ENCODE measurements at regions not wholly inside any gene's neighbourhood (a gene's known extent, or its start where the extent isn't known, plus 50 kb on each side); places are given as distances from the start of the nearest gene placed in this dataset.

DNA sequence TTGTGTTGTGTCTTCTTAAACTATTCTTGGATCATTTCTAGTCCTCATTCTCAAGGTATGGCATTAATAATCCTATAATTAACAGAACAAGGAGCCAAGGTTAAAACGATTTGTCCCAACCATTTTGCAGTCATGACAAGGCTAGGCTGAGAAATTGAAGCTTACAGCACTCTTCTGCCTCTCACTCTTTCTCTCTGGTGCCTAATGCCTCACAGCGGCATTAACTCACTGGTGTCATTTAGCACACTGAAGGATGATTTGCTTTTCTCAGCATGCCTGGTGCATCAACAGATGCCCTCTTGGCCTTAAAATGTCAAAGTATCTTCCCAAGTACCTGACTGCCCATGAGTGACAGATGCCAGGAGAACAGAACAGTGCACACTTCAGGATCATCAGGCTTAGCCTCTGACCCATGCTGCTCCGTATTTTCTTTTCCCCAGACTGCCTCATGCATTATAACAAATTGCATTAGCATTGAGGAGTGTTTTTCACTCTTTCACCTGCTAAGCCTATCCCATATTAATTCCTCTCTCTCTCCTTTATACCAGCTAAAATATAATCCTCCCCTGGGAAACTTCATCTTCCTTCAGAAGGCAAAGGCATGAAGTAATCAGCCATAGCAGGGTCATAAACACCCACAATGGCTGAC lies 61.1 kb upstream of the SV2C start:
- TF ChIP-seq EGR1 (IDR thresholded peaks at IDR 0.05) (no peak), TAF1 (IDR thresholded peaks at IDR 0.05; ENCODE audit: low read depth) (no peak), TEAD4 (IDR thresholded peaks at IDR 0.05) (no peak)

DNA sequence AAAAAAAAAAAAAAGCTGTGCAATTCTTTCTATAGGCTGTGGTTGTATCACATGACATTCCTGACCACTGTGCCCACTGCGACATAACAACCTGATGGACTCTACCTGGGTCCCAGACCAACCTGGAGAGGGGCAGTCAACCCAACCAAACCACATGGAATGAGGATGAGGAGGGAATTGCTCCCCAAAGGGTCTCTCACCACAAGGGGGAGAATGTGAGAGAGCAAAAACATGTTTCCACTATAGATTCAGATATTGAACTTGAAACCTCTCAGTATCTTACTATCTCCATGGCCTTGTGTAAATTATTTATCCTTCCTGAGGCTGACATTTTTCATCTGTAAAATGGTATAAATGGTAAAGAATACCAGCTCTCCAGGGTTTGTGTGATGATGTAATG lies 66.9 kb upstream of the SV2C start:
- no peak for TF ChIP-seq NFIC (IDR thresholded peaks at IDR 0.05)

- TF ChIP-seq, protein P1, sequence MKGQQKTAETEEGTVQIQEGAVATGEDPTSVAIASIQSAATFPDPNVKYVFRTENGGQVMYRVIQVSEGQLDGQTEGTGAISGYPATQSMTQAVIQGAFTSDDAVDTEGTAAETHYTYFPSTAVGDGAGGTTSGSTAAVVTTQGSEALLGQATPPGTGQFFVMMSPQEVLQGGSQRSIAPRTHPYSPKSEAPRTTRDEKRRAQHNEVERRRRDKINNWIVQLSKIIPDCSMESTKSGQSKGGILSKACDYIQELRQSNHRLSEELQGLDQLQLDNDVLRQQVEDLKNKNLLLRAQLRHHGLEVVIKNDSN (IDR thresholded peaks at IDR 0.05) = no peak
- TF ChIP-seq EP300 (IDR thresholded peaks at IDR 0.05; ENCODE audit: borderline replicate concordance) = no peak
- TF ChIP-seq CREB1 (IDR thresholded peaks at IDR 0.05; ENCODE audit: low read depth) = no peak
- no peak for TF ChIP-seq NFIC (IDR thresholded peaks at IDR 0.05)
- no peak for TF ChIP-seq TEAD4 (IDR thresholded peaks at IDR 0.05)
- no peak for TF ChIP-seq ZBTB7A (IDR thresholded peaks at IDR 0.05; ENCODE audit: low read depth)
- no peak for TF ChIP-seq YY1 (IDR thresholded peaks at IDR 0.05; ENCODE audit: low read depth)
- no peak for TF ChIP-seq CEBPB (IDR thresholded peaks at IDR 0.05)
- TF ChIP-seq RAD21 (IDR thresholded peaks at IDR 0.05; ENCODE audit: low read depth) = no peak
- TF ChIP-seq FOXM1 (IDR thresholded peaks at IDR 0.05; ENCODE audit: borderline replicate concordance, low read depth) = no peak
- no peak for TF ChIP-seq TAF1 (IDR thresholded peaks at IDR 0.05; ENCODE audit: low read depth)
- no peak for TF ChIP-seq TCF12 (IDR thresholded peaks at IDR 0.05; ENCODE audit: low read depth)
- TF ChIP-seq MAX (IDR thresholded peaks at IDR 0.05) = no peak
- no peak for TF ChIP-seq EGR1 (IDR thresholded peaks at IDR 0.05)
- TF ChIP-seq REST (IDR thresholded peaks at IDR 0.05; ENCODE audit: low read depth) = no peak
These were observed 69.2 kb upstream of the SV2C start for GRCh38 chr5:76014005-76014404.

GRCh38 chr5:76007904-76008303 lies 75.3 kb upstream of the SV2C start:
- TF ChIP-seq TEAD4 (IDR thresholded peaks at IDR 0.05) = no peak
- TF ChIP-seq CEBPB (IDR thresholded peaks at IDR 0.05) = no peak
- TF ChIP-seq RAD21 (IDR thresholded peaks at IDR 0.05; ENCODE audit: low read depth) = no peak
- TF ChIP-seq, protein P1 (IDR thresholded peaks at IDR 0.05) = no peak
- no peak for TF ChIP-seq REST (IDR thresholded peaks at IDR 0.05; ENCODE audit: low read depth)

- TF ChIP-seq CEBPB (IDR thresholded peaks at IDR 0.05) (no peak), TCF12 (IDR thresholded peaks at IDR 0.05; ENCODE audit: low read depth) (no peak), EP300 (IDR thresholded peaks at IDR 0.05; ENCODE audit: borderline replicate concordance) (no peak), ZBTB7A (IDR thresholded peaks at IDR 0.05; ENCODE audit: low read depth) (no peak), CREB1 (IDR thresholded peaks at IDR 0.05; ENCODE audit: low read depth) (no peak)
These were observed 82.6 kb upstream of the SV2C start for GRCh38 chr5:76000582-76000981.

GRCh38 chr5:75993643-75994520 lies 89.3 kb upstream of the SV2C start:
- TF ChIP-seq ZBTB7A (IDR thresholded peaks at IDR 0.05; ENCODE audit: low read depth) = no peak
- no peak for TF ChIP-seq NFIC (IDR thresholded peaks at IDR 0.05)
- TF ChIP-seq EP300 (IDR thresholded peaks at IDR 0.05; ENCODE audit: borderline replicate concordance) = no peak
- no peak for TF ChIP-seq CREB1 (IDR thresholded peaks at IDR 0.05; ENCODE audit: low read depth)
- no peak for TF ChIP-seq REST (IDR thresholded peaks at IDR 0.05; ENCODE audit: low read depth)
- no peak for TF ChIP-seq TEAD4 (IDR thresholded peaks at IDR 0.05)
- TF ChIP-seq TCF12 (IDR thresholded peaks at IDR 0.05; ENCODE audit: low read depth) = no peak
- TF ChIP-seq FOXM1 (IDR thresholded peaks at IDR 0.05; ENCODE audit: borderline replicate concordance, low read depth) = no peak
- no peak for TF ChIP-seq MAX (IDR thresholded peaks at IDR 0.05)
- TF ChIP-seq YY1 (IDR thresholded peaks at IDR 0.05; ENCODE audit: low read depth) = no peak
- TF ChIP-seq CEBPB (IDR thresholded peaks at IDR 0.05) = no peak
- TF ChIP-seq RAD21 (IDR thresholded peaks at IDR 0.05; ENCODE audit: low read depth) = no peak
- TF ChIP-seq, protein P1 (IDR thresholded peaks at IDR 0.05) = no peak
- TF ChIP-seq EGR1 (IDR thresholded peaks at IDR 0.05) = no peak
- no peak for TF ChIP-seq TAF1 (IDR thresholded peaks at IDR 0.05; ENCODE audit: low read depth)

Data from Ishikawa (cell line).